Astrocyte of the cerebellum (primary cell): ENCODE measurements at regions not wholly inside any gene's neighbourhood (a gene's known extent, or its start where the extent isn't known, plus 50 kb on each side); places are given as distances from the start of the nearest gene placed in this dataset.
"Not testable (repeated sequence)": the region's sequence is repeated elsewhere in the genome, so short reads cannot be mapped to it uniquely, and the experiment has no call there.

Source experiments
- DNase-seq: peaks from one replicate; pipeline ENCODE4 v3.0.0-alpha.2; 2011; ENCODE audit warnings: low read depth
- H3K4me3 ChIP-seq: 2 replicates; pipeline ENCODE4 v1.5.1; 2011; ENCODE audit warnings: mild to moderate bottlenecking, low read depth, low read length, moderate library complexity
- in situ Hi-C: cut with HindIII; loops from 2 replicates; pipeline ENCODE4 v1.10.0; 2017; ENCODE audit warnings: low sequenced_read_pairs
- TF ChIP-seq, protein P1 (sequence below): IDR thresholded peaks from 2 replicates; pipeline ENCODE4 v1.5.1; 2012; ENCODE audit warnings: low read length, low read depth, moderate library complexity, mild to moderate bottlenecking; ENCODE audit errors: missing control alignments

DNA sequence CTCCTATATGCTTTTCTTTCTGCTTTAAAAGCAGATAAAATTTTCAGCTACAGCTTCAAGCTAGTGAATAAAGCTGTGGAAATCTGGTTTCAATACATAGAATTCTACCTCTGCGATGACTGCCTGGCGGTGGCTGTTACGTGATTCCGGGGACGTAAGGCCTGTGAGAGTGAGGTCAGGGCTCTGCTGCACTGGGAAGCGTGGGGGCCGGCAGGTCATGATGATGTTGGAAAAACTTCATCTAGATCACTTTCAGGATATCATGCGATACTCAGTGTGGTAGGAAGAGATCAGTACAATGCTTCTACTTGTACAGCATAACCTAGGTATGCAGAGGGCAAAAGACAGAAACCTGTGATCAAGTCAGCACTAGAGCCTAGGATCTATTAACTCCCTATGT lies 546.8 kb upstream of the B3GAT1 start:
- TF ChIP-seq, protein P1, sequence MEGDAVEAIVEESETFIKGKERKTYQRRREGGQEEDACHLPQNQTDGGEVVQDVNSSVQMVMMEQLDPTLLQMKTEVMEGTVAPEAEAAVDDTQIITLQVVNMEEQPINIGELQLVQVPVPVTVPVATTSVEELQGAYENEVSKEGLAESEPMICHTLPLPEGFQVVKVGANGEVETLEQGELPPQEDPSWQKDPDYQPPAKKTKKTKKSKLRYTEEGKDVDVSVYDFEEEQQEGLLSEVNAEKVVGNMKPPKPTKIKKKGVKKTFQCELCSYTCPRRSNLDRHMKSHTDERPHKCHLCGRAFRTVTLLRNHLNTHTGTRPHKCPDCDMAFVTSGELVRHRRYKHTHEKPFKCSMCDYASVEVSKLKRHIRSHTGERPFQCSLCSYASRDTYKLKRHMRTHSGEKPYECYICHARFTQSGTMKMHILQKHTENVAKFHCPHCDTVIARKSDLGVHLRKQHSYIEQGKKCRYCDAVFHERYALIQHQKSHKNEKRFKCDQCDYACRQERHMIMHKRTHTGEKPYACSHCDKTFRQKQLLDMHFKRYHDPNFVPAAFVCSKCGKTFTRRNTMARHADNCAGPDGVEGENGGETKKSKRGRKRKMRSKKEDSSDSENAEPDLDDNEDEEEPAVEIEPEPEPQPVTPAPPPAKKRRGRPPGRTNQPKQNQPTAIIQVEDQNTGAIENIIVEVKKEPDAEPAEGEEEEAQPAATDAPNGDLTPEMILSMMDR = no peak
- in situ Hi-C loops = no loop called here

DNA sequence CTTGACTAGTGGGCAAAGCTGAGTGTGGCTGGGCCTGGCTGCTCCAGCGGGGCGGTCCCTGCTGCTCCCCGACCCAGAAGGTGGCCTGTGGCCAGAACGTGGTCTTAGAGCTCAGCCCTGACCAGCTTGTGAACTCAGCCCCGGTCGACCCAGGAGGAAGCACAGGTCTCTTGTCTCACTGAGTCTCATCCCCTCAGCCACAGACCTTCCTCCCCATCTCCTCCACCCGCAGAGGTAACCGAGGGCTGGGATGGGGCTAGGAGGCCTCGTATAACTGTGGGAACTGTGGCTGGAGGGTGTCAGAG lies 546.2 kb upstream of the B3GAT1 start:
- in situ Hi-C loops = no loop called here
- no peak for DNase-seq
- TF ChIP-seq, protein P1 = no peak
- H3K4me3 ChIP-seq = no peak overlapping the region

More for the DNA sequence above, 546.8 kb upstream of the B3GAT1 start:
- no peak for DNase-seq
- H3K4me3 ChIP-seq = no peak overlapping the region

DNA sequence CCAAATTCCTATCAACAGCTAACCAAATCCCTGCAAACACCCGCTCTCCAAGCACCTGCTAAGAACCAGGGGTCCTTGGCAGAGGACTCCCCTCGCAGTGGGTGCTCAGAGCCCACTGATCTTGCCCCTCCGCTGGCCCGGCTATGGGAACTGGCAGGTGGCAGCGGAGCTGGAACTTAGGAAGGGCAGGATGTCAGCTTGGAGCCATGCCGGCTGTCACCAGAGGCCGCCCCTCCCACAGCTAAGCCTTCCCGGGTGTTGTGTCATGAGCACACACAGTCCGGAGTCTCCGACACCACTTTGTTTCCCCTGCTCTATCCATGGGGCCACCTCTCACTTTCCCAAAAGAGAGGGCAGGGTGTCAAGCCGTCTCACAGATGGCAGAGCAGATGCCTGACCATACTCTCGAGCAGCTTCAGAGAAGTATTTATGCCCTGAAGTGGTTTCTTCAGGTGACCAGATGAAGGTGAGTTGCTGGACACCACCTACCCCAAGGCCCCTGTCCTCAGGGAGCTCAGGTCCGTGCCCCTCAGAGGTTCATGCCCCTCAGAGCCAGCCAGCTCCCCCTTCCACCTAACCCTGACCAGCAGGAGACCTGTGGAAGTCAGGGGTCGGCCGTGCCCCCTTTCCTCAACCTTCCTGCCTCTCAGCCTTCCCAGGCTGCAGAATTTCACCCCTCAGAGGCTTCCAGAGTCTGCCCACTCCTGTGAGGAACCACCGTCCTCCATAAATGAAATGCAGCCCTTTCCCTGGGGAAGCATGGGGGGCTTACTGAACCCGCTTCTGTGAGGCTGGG lies 545.7 kb upstream of the B3GAT1 start:
- no peak for DNase-seq
- TF ChIP-seq, protein P1 = no peak
- in situ Hi-C loops = no loop called here
- H3K4me3 ChIP-seq = no peak overlapping the region

DNA sequence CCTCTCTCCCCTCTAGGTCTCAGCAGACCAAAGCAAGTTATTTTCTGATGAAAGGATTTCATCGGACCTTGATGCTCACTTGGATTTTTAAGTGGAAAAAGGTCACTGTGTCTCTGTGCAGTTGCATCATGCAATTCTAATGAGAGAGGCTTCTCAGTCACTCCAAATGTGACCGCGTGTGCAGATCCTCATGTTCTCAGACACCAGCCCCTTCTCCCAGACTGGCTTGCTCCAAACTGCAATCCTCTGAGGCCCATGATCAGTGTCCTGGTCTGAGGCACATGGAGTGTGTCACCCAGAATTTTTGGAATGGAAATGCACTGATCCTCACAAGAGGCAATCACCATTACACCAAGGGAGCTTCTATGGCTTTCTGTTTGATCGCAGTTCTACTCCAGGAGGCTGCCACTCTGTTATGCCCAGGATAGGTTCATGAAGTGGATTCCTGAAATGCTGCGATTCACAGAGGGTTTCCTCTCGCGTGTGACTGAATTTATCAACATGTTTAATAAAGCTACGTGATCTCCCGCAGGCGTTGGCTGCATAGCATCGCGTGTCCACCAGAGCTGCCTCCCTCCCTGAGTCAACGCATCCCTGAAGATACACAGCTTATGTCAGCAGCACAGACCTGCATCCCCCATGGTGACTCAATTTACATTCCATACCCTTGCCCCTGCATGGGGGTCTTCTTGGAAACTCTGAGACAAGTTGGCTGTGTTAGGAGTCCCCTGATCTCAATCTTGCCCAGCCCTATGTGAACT lies 544.6 kb upstream of the B3GAT1 start:
- in situ Hi-C loops = no loop called here
- no peak for DNase-seq
- H3K4me3 ChIP-seq = no peak overlapping the region
- TF ChIP-seq, protein P1 = no peak

DNA sequence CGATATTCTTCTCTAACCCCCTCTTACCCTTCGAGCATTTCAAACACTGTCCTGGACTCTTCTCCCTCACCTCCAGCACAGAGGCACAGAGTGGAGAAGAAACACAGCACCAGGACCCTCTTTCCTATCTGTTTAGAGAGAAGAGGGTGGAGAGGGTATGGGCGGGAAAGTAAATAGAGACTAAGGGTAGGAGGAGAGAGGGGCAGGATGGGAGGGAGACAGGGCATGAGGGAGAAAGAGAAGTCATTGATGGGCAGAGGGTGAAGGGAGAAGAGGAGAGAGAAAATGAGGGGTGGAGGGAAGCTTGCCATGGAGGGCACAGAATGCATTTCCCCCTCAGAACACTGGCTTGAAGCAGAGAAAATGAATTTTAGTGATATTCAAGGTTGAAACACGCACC lies 543.9 kb upstream of the B3GAT1 start:
- in situ Hi-C loops = not testable (repeated sequence)

DNA sequence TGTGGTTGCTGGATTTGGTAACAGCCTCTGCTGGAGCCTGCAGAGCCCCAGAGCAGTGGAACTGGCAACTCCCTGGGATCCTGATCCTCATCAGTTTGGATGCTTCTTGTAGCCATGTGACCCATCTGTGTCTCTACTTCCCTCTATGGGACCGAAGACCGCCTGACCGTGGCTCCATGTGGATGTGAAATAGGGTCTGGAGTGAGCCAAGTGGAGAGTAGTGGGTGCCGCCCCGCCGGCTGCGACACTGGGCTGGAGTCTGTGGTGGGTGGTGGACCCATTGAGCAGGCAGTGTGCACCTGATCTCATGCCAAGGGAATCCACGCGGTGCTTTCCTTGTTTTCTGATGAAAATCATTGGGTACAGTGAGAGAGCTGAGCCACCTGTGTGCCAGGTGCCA lies 543.2 kb upstream of the B3GAT1 start:
- H3K4me3 ChIP-seq = no peak overlapping the region
- in situ Hi-C loops = no loop called here
- no peak for DNase-seq
- TF ChIP-seq, protein P1 = no peak

More for the DNA sequence above, 543.9 kb upstream of the B3GAT1 start:
- DNase-seq, H3K4me3 ChIP-seq: not testable (repeated sequence)

DNA sequence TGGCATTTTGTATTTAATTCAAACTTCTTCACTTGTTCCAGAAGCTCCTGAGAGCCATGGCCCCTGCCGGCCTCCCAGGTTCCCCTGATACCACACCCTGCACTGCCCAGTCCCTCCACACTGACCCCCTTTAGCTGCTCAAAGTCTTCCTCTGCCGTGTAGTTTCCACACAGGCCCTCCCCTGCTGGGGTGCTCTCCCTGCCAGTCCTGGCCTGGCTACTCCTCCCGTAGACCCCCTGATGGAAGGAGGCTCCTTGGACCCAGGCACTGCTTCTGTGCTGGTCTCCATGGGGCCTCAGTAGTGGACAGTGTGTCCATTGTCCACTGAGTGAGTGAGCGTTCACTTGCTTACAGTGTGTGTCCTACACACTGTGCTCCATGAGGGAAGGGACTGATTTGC lies 542.4 kb upstream of the B3GAT1 start:
- H3K4me3 ChIP-seq, in situ Hi-C loops, DNase-seq: not testable (repeated sequence)

DNA sequence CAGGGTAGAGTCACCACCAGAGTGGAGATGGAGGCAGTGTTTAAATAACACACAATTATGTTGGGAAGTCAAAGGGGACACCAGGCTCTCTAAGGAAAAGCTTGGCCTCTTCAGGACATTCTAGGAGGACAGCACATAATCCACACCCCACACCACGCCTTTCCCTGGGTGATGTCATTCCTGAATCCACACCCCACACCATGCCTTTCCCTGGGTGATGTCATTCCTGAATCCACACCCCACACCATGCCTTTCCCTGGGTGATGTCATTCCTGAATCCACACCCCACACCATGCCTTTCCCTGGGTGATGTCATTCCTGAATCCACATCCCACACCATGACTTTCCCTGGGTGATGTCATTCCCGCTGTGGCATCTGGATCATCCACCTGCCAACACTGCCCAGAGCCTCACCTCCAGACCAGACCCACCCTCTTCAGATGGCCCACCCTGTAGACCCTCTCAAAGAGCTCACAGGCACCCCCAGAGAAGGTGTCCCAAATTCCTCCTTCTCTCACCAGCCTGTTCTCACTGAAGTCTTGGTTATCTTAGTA lies 541.5 kb upstream of the B3GAT1 start:
- DNase-seq, in situ Hi-C loops, H3K4me3 ChIP-seq: not testable (repeated sequence)
